Left lung (tissue), 4 donors: ENCODE measurements at regions not wholly inside any gene's neighbourhood (a gene's known extent, or its start where the extent isn't known, plus 50 kb on each side); places are given as distances from the start of the nearest gene placed in this dataset.
"Not testable (repeated sequence)": the region's sequence is repeated elsewhere in the genome, so short reads cannot be mapped to it uniquely, and the experiment has no call there.

ENCODE experiments used
- ATAC-seq: fragments of 200-7000 bp; cut with Tn5 transposase; one replicate; pipeline ENCODE4 v1.9.1; 2020; ENCODE audit warnings: moderate library complexity
- DNase-seq, 4 donors: peaks; one replicate each; pipeline ENCODE4 v3.0.0-alpha.2; 2013 to 2020
- H3K27ac ChIP-seq, 2 donors: fragments of 200-600 bp; sonication (generic) in 1 of 2; one replicate each; pipeline versions ENCODE4 v1.5.0 to v1.8.0; 2020 to 2021
- H3K27me3 ChIP-seq, 2 donors: fragments of 200-600 bp; sonication (generic) in 1 of 2; one replicate each; pipeline versions ENCODE4 v1.5.0 to v1.8.0; 2020 to 2021
- H3K36me3 ChIP-seq, 2 donors: fragments of 200-600 bp; sonication (generic) in 1 of 2; one replicate each; pipeline versions ENCODE4 v1.5.0 to v1.8.0; 2020 to 2021
- H3K4me1 ChIP-seq, 2 donors: fragments of 200-600 bp; one replicate each; pipeline ENCODE4 v1.8.0; 2021
- H3K4me3 ChIP-seq, 2 donors: fragments of 200-600 bp; sonication (generic) in 1 of 2; one replicate each; pipeline versions ENCODE4 v1.5.0 to v1.8.0; 2020 to 2021; ENCODE audit warnings: mild to moderate bottlenecking in 1 of 2
- H3K9me3 ChIP-seq, 2 donors: fragments of 200-600 bp; sonication (generic) in 1 of 2; one replicate each; pipeline versions ENCODE4 v1.5.0 to v1.8.0; 2020 to 2021
- intact Hi-C, 2 donors: fragments of 100-400 bp; cut with DNase I; formaldehyde crosslinking; loops; one replicate each; pipeline versions ENCODE4 v1.11.2 to v1.14.2; 2022
- TF ChIP-seq, protein P1 (sequence below), 2 donors: fragments of 200-600 bp; sonication (generic) in 1 of 2; IDR thresholded peaks; one replicate each; pipeline versions ENCODE4 v1.5.0 to v1.8.0; 2021; ENCODE audit warnings: antibody characterized with exemption in 2 of 2
- donor health status: DM: no; HTN: yes; CAD: no.
- donor health status: DM: no; HTN: no; CAD: no.

DNA sequence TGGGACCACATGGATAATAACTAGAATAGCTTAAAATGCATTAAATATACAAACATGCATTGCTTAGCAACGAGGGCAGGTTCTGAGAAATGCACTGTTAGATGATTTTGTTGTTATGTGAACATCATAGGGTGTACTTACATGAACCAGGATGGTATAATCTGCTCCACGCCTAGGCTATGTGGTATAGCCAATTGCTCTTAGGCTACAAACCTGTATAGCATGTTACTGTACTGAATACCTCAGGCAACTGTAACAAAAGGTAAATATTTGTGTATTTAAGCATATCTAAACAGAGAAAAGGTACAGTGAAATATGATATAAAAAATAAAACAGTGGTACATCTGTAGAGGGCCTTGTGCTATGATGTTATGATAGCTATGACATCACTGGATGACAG, 169.2 kb upstream of the IL15 start:
- no peaks in the 10 kb centered on the region for H3K27me3 ChIP-seq
- no peak overlapping the region for H3K4me3 ChIP-seq
- ATAC-seq (no peak), DNase-seq (no peak)
- no peaks in the 10 kb centered on the region for H3K36me3 ChIP-seq
- H3K4me1 ChIP-seq = no peaks in the 10 kb centered on the region
- TF ChIP-seq, protein P1, sequence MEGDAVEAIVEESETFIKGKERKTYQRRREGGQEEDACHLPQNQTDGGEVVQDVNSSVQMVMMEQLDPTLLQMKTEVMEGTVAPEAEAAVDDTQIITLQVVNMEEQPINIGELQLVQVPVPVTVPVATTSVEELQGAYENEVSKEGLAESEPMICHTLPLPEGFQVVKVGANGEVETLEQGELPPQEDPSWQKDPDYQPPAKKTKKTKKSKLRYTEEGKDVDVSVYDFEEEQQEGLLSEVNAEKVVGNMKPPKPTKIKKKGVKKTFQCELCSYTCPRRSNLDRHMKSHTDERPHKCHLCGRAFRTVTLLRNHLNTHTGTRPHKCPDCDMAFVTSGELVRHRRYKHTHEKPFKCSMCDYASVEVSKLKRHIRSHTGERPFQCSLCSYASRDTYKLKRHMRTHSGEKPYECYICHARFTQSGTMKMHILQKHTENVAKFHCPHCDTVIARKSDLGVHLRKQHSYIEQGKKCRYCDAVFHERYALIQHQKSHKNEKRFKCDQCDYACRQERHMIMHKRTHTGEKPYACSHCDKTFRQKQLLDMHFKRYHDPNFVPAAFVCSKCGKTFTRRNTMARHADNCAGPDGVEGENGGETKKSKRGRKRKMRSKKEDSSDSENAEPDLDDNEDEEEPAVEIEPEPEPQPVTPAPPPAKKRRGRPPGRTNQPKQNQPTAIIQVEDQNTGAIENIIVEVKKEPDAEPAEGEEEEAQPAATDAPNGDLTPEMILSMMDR (IDR thresholded peaks at IDR 0.05) = no peak
- no peaks in the 10 kb centered on the region for H3K9me3 ChIP-seq
- intact Hi-C loops = no loop called here
- H3K27ac ChIP-seq = no peak overlapping the region

DNA sequence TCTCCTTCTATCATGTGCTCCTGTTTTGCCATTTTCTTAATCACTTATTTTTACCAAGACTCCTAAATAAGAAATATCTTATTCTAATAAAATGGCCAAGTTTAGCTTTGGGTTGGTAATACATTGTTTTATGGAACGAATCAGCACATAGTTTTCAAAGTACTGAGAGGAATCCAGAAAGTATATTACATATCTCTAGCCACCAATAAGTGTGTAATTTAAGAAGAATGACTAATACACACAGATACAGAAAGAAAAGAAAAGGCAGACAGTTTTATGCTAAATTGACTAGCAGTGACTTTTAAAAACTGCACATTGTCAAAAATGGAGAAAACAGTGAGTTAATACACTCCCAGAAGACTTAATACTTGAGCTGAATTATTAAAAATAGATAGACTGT, 167.0 kb upstream of the IL15 start:
- DNase-seq (no peak), ATAC-seq (no peak)
- TF ChIP-seq, protein P1 (IDR thresholded peaks at IDR 0.05) = no peak
- intact Hi-C loops = no loop called here
- Histone ChIP-seq H3K4me3 (no peak overlapping the region), H3K27me3 (no peaks in the 10 kb centered on the region), H3K9me3 (no peaks in the 10 kb centered on the region), H3K36me3 (no peaks in the 10 kb centered on the region), H3K27ac (no peak overlapping the region), H3K4me1 (no peaks in the 10 kb centered on the region)

DNA sequence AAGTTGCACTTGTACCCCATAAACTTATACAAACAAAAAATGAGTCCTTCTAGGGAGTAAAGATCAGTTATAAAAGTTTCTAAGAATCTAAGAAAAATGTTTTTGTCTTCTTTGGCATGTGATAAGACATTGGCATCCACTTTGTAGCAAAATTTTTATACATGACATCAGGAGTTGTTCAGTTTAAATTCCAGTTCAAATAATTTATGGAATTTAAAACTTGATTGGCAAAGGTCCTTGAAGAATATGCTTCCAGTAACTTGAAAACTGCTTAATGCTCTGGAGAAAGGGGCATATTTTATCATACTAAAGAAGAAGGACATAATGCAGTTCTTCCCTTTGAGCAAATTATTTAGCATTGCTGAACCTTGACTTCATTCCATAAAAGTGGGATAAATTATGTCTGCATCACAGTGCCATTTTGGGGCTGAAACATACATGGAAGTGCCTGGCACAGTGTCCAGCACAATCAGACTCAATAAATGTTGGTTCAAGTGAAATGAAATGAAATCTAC, 163.3 kb upstream of the IL15 start:
- TF ChIP-seq, protein P1 (IDR thresholded peaks at IDR 0.05) = no peak
- no peak overlapping the region for H3K27ac ChIP-seq
- intact Hi-C loops = no loop called here
- H3K27me3 ChIP-seq = no peaks in the 10 kb centered on the region
- DNase-seq = no peak
- no peak overlapping the region for H3K4me3 ChIP-seq
- no peaks in the 10 kb centered on the region for H3K36me3 ChIP-seq
- ATAC-seq = no peak
- H3K9me3 ChIP-seq = no peaks in the 10 kb centered on the region
- no peaks in the 10 kb centered on the region for H3K4me1 ChIP-seq

DNA sequence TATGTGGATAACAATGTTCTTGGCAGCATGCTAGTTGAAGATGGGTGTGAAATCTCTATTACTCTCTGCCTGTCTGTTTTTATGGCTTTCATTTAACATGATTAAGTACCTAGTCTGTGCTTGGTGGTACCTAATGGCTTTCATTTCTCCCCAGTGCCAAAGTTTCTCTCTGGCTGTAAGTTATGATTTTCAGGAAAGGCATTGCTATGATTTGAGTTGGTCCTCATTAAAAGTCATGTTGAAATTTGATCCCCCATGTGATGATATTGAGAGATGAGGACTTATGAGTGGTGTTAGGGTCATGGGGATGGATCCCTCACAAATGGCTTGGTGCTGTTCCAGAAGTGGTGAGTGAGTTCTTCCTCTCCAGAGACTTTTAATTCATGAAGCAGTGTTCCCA, 162.4 kb upstream of the IL15 start:
- Histone ChIP-seq H3K4me1 (no peaks in the 10 kb centered on the region), H3K36me3 (no peaks in the 10 kb centered on the region), H3K9me3 (no peaks in the 10 kb centered on the region), H3K4me3 (no peak overlapping the region), H3K27me3 (no peaks in the 10 kb centered on the region), H3K27ac (no peak overlapping the region)
- DNase-seq = no peak
- no peak for ATAC-seq
- intact Hi-C loops = no loop called here
- TF ChIP-seq, protein P1 (IDR thresholded peaks at IDR 0.05) = no peak

DNA sequence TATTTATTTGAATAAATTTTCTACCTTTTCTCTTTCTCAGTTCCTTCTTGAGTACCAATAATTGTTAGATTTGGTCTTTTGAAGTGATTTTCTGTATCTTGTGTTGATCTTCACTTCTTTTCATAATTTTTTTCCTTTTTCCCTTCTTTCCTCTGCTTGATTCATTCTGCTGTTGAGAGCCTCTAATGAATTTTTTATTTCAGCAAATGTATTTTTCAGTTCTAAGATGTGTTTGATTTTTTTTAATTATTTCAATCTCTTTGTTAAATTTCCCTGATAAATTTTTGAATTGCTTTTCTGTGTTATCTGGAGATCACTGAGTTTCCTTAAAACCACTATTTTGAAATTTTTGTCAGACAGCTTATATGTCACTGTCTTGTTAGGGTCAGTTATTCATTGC, 155.4 kb upstream of the IL15 start:
- intact Hi-C loops = no loop called here
- Histone ChIP-seq H3K4me1 (no peaks in the 10 kb centered on the region), H3K9me3 (peaks cover 0 to 39% of the 10 kb centered on the region in 2 donors), H3K4me3 (no peak overlapping the region), H3K36me3 (no peaks in the 10 kb centered on the region), H3K27me3 (no peaks in the 10 kb centered on the region), H3K27ac (no peak overlapping the region)
- ATAC-seq (no peak), DNase-seq (no peak)
- TF ChIP-seq, protein P1 (IDR thresholded peaks at IDR 0.05) = no peak

DNA sequence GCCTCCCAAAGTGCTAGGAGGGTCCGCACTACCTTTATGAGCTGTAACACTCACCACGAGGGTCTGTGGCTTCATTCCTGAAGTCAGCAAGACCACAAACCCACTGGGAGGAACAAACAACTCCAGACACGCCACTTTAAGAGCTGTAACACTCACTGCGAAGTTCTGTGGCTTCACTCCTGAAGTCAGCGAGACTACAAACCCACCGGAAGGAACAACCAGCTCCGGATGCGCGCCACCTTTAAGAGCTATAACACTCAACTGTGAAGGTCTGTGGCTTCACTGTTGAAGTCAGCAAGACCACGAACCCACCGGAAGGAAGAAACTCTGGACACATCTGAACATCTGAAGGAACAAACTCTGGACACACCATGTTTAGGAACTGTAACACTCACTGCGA, 152.1 kb upstream of the IL15 start:
- H3K27ac ChIP-seq, H3K27me3 ChIP-seq, intact Hi-C loops, ATAC-seq, H3K36me3 ChIP-seq, H3K4me1 ChIP-seq, DNase-seq, H3K4me3 ChIP-seq: not testable (repeated sequence)
- H3K9me3 ChIP-seq = peaks cover 0 to 39% of the 10 kb centered on the region in 2 donors
